GM12865 (cell line): ENCODE measurements at regions not wholly inside any gene's neighbourhood (a gene's known extent, or its start where the extent isn't known, plus 50 kb on each side); places are given as distances from the start of the nearest gene placed in this dataset.
"Not testable (repeated sequence)": the region's sequence is repeated elsewhere in the genome, so short reads cannot be mapped to it uniquely, and the experiment has no call there.

ENCODE experiments used
- DNase-seq: peaks from one replicate; pipeline ENCODE4 v3.0.0; 2010; ENCODE audit warnings: low read depth
- H3K4me3 ChIP-seq: 2 replicates; pipeline ENCODE4 v1.5.1; 2011; ENCODE audit warnings: mild to moderate bottlenecking, low read depth, low read length, control low read depth
- TF ChIP-seq, protein P1 (sequence below): IDR thresholded peaks from 2 replicates; pipeline ENCODE4 v1.5.1; 2011; ENCODE audit warnings: low read length, control low read depth, low read depth, inconsistent platforms; ENCODE audit not compliant: insufficient read depth; ENCODE audit errors: missing control alignments

GRCh38 chr10:30719832-30720231, 90.3 kb upstream of the LYZL2 start:
- no peak overlapping the region for H3K4me3 ChIP-seq
- no peak for DNase-seq
- TF ChIP-seq, protein P1, sequence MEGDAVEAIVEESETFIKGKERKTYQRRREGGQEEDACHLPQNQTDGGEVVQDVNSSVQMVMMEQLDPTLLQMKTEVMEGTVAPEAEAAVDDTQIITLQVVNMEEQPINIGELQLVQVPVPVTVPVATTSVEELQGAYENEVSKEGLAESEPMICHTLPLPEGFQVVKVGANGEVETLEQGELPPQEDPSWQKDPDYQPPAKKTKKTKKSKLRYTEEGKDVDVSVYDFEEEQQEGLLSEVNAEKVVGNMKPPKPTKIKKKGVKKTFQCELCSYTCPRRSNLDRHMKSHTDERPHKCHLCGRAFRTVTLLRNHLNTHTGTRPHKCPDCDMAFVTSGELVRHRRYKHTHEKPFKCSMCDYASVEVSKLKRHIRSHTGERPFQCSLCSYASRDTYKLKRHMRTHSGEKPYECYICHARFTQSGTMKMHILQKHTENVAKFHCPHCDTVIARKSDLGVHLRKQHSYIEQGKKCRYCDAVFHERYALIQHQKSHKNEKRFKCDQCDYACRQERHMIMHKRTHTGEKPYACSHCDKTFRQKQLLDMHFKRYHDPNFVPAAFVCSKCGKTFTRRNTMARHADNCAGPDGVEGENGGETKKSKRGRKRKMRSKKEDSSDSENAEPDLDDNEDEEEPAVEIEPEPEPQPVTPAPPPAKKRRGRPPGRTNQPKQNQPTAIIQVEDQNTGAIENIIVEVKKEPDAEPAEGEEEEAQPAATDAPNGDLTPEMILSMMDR, result no peak

GRCh38 chr10:30709700-30710358, 80.3 kb upstream of the LYZL2 start:
- H3K4me3 ChIP-seq, result no peak overlapping the region
- TF ChIP-seq, protein P1, result no peak
- no peak for DNase-seq

DNA sequence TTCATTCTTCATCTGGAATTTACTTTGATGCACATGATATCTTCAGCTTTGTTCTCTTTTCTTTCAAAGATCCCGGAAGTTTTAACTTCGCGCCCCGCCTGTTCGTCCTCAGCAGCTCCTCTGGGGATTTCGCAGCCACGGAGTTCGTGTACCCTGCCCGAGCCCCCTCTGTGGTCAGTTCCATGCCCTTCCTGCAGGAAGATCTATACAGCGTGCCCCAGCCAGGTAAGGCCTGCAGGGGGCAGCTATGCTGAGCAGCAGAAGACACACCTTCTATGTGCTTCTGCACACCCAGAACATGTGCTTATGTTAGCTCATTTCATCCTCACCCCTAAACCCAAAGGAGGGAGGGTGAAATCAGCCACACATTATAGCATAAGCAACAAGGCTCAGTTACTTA, 79.7 kb upstream of the LYZL2 start:
- TF ChIP-seq, protein P1, result peak; percentile 15
- no peak overlapping the region for H3K4me3 ChIP-seq
- DNase-seq, result no peak

DNA sequence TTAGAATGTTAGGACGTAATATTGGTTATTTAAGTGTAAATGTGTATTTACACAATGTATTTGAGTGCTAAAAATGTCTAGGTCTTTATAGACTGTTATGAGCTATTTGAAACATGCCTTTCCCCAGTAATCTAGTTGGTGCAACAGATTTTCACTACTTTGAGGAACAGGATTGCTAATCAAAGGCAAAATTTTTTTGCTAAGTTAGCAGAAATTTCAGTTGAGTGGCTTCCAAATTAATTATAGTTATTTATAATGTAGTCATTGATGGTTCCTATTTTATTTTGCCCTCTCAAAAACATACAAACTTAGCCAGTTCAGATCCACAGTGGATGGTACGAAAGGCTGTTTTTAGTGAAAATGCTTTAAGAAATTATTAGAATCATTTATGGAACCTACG, 78.7 kb upstream of the LYZL2 start:
- TF ChIP-seq, protein P1, result no peak
- H3K4me3 ChIP-seq, result no peak overlapping the region
- DNase-seq, result no peak

- not testable (repeated sequence) for DNase-seq
- peak overlapping the region; percentile 69 for H3K4me3 ChIP-seq
Observed at GRCh38 chr10:30706189-30706588, 76.6 kb upstream of the LYZL2 start.

DNA sequence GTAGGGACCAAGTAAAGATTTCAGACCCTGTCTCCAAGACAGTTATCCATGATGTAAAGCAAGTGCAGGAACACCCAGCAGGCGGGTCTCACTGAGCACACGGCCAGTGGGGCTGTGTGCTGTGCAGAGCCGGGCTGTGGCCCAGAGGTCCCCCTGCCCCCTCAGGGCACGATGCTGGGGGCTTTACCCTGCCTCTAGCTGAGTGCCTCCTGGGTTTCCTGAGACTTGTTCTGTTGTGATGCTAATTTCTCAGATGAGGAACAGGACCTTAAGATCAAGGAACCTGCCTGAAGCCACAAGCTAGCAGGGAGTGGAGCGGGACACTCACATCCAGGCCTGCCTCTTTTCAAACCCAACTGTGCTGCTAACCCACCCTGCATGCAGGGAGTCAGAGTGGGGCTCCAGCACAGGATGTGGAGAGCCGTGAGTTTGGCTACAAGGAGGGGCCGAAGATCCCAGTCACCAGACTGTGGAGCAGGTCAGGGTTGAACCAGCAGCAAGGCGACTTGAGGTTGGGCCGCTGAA, 76.1 kb upstream of the LYZL2 start:
- DNase-seq, result peak; percentile 69
- TF ChIP-seq, protein P1, result no peak
- peak overlapping the region; percentile 69 for H3K4me3 ChIP-seq

DNA sequence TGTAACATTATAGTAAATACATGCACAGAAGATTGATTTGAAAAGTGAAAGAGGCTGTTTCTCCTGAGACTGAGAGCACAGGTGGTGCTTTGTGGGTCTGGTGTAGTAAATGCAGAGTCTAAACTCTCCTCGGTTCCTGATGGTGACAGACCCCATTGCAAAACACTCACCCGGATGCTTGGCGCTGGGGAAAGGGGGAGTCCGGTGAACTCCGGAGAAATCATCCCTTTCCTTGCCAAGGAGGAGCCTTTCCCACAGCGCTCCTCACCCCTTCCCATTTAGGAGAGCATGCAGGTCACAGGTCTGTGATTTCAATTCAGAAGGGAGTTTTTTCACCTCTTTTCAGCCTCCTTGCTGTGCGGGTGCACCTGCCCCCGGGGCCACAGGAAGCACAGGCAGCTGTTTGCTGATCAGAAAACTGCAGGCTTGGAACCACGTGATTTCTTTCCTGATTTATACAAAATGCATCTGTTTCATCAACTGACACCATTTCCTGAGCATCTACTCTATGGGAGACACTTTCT, 75.6 kb upstream of the LYZL2 start:
- peak; percentile 87 for DNase-seq
- peak overlapping the region; percentile 69 for H3K4me3 ChIP-seq
- TF ChIP-seq, protein P1, result no peak

DNA sequence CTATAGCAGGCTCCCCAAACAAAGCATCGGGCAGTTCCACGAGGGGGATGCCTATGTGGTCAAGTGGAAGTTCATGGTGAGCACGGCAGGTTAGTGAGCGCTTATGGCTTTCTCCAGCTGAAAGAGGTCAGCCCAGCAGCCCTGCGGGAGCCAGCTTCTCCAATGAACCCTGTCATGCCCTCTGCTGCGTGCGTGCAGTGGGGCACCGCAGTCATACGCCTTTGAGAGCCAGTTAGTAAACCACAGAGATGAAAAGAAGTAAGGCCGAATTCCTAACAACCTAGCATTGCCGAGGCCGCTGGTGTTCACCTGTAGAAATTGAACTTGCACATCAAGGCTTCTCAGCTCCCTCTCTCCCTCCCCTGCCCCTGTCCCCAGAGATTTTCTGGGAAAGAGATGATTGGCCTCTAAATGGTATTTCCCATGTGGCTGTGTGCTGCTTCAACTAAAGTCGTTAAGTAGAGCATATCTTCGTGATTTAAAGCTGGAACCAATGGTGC, 75.1 kb upstream of the LYZL2 start:
- H3K4me3 ChIP-seq, result peak overlapping the region; percentile 69
- DNase-seq, result peak; percentile 67
